IPS-15b (cell line): ENCODE measurements at regions not wholly inside any gene's neighbourhood (a gene's known extent, or its start where the extent isn't known, plus 50 kb on each side); places are given as distances from the start of the nearest gene placed in this dataset.
A peak's percentile ranks its signal among the peaks of the same experiment; 100 is the strongest.
"Not testable (repeated sequence)": the region's sequence is repeated elsewhere in the genome, so short reads cannot be mapped to it uniquely, and the experiment has no call there.

Source experiments
- H3K27me3 ChIP-seq: one replicate; pipeline ENCODE4 v1.6.1; 2013; ENCODE audit warnings: low read length; ENCODE audit not compliant: control insufficient read depth, insufficient read depth
- H3K36me3 ChIP-seq: one replicate; pipeline ENCODE4 v1.6.1; 2013; ENCODE audit warnings: low read length; ENCODE audit not compliant: control insufficient read depth, insufficient read depth
- H3K4me1 ChIP-seq: one replicate; pipeline ENCODE4 v1.6.1; 2013; ENCODE audit warnings: mild to moderate bottlenecking, low read length; ENCODE audit not compliant: control insufficient read depth, insufficient read depth
- H3K4me3 ChIP-seq: one replicate; pipeline ENCODE4 v1.5.1; 2013; ENCODE audit warnings: low read depth, low read length
- H3K9ac ChIP-seq: one replicate; pipeline ENCODE4 v1.6.1; 2013; ENCODE audit warnings: low read depth, mild to moderate bottlenecking, low read length
- H3K9me3 ChIP-seq: one replicate; pipeline ENCODE4 v1.6.1; 2013; ENCODE audit warnings: mild to moderate bottlenecking, low read length; ENCODE audit not compliant: control insufficient read depth, insufficient read depth

GRCh38 chr5:34243802-34244201 lies 200.8 kb upstream of the C1QTNF3 start:
- not testable (repeated sequence) for H3K27me3 ChIP-seq, H3K9ac ChIP-seq, H3K36me3 ChIP-seq, H3K4me1 ChIP-seq, H3K9me3 ChIP-seq
- H3K4me3 ChIP-seq, result peak overlapping the region; percentile 26

DNA sequence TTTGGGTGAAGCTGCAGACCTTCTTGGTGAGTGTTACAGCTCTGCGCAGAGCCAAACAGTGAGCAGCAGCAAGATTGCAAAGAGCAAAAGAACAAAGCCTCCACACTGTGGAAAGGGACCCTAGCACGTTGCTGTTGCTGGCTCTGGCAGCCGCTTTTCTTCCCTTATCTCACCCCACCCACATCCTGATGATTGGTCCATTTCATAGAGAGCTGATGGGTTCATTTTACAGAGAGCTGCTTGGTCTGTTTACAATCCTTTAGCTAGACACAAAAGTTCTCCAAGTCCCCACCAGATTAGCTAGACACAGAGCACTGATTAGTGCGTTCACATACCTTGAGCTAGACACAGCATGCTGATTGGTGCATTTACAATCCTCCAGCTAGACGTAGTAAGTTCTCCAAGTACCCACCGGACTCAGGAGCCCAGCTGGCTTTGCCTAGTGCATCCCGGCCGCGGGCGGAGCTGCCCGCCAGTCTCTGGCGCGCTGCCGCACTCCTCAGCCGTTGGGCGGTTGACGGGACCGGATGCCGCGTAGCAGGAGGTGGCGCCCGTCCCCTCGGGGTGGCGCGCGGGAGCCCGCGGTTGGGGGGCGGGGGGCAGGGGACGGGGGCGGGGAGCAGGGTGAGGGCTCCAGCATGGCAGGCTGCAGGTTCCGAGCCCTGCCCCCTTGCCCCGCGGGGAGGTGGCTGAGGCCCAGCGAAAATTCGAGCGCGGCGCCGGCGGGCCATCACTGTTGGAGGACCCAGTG lies 201.4 kb upstream of the C1QTNF3 start:
- not testable (repeated sequence) for H3K36me3 ChIP-seq, H3K4me1 ChIP-seq, H3K9me3 ChIP-seq, H3K27me3 ChIP-seq, H3K9ac ChIP-seq
- H3K4me3 ChIP-seq, result peak overlapping the region; percentile 41

DNA sequence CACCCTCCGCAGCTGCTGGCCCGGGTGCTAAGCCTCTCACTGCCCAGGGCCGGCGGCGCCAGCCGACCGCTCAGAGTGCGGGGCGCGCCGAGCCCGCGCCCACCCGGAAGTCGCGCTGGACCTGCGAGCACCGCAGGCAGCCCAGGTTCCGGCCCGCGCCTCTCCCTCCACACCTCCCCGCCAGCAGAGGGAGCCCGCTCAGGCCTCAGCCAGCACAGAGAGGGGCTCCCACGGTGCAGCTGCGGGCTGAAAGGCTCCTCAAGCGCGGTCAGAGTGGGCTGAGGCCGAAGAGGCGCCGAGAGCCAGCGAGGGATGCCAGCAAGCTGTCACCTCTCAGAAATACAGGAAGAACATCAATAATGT lies 202.0 kb upstream of the C1QTNF3 start:
- not testable (repeated sequence) for H3K4me3 ChIP-seq, H3K27me3 ChIP-seq, H3K4me1 ChIP-seq, H3K9me3 ChIP-seq, H3K36me3 ChIP-seq, H3K9ac ChIP-seq

GRCh38 chr5:34245813-34246212 lies 202.8 kb upstream of the C1QTNF3 start:
- not testable (repeated sequence) for H3K4me3 ChIP-seq, H3K9ac ChIP-seq, H3K9me3 ChIP-seq, H3K4me1 ChIP-seq, H3K36me3 ChIP-seq, H3K27me3 ChIP-seq

GRCh38 chr5:34258598-34258997 lies 215.6 kb upstream of the C1QTNF3 start:
- not testable (repeated sequence) for H3K27me3 ChIP-seq, H3K36me3 ChIP-seq, H3K4me1 ChIP-seq, H3K4me3 ChIP-seq, H3K9me3 ChIP-seq, H3K9ac ChIP-seq

- not testable (repeated sequence) for H3K9me3 ChIP-seq, H3K36me3 ChIP-seq, H3K4me3 ChIP-seq, H3K27me3 ChIP-seq, H3K4me1 ChIP-seq, H3K9ac ChIP-seq
Measured at GRCh38 chr5:34261020-34261419, 218.0 kb upstream of the C1QTNF3 start.

- H3K27me3 ChIP-seq, H3K36me3 ChIP-seq, H3K9ac ChIP-seq, H3K4me1 ChIP-seq, H3K4me3 ChIP-seq, H3K9me3 ChIP-seq: not testable (repeated sequence)
Measured at GRCh38 chr5:34266151-34266550, 223.1 kb upstream of the C1QTNF3 start.

GRCh38 chr5:34296759-34297158 lies 253.7 kb upstream of the C1QTNF3 start:
- not testable (repeated sequence) for H3K36me3 ChIP-seq, H3K9me3 ChIP-seq, H3K4me3 ChIP-seq, H3K27me3 ChIP-seq, H3K4me1 ChIP-seq, H3K9ac ChIP-seq

- H3K4me1 ChIP-seq, H3K4me3 ChIP-seq, H3K9me3 ChIP-seq, H3K27me3 ChIP-seq, H3K9ac ChIP-seq, H3K36me3 ChIP-seq: not testable (repeated sequence)
Measured at GRCh38 chr5:34329201-34329600, 286.2 kb upstream of the C1QTNF3 start.

GRCh38 chr5:34329611-34330108 lies 286.6 kb upstream of the C1QTNF3 start:
- H3K9ac ChIP-seq, H3K27me3 ChIP-seq, H3K36me3 ChIP-seq, H3K9me3 ChIP-seq, H3K4me3 ChIP-seq, H3K4me1 ChIP-seq: not testable (repeated sequence)

- not testable (repeated sequence) for H3K4me3 ChIP-seq, H3K36me3 ChIP-seq, H3K4me1 ChIP-seq, H3K27me3 ChIP-seq, H3K9ac ChIP-seq, H3K9me3 ChIP-seq
Measured at GRCh38 chr5:34331928-34332454, 289.0 kb upstream of the C1QTNF3 start.

GRCh38 chr5:34339408-34340001 lies 296.5 kb upstream of the C1QTNF3 start:
- H3K9ac ChIP-seq, H3K4me1 ChIP-seq, H3K36me3 ChIP-seq, H3K9me3 ChIP-seq, H3K4me3 ChIP-seq, H3K27me3 ChIP-seq: not testable (repeated sequence)
